Mucosa of descending colon (tissue), 3 donors: ENCODE measurements at regions not wholly inside any gene's neighbourhood (a gene's known extent, or its start where the extent isn't known, plus 50 kb on each side); places are given as distances from the start of the nearest gene placed in this dataset.

Source experiments
- ATAC-seq: fragments of 200-7000 bp; cut with Tn5 transposase; one replicate; pipeline ENCODE4 v1.9.1; 2020; ENCODE audit warnings: mild to moderate bottlenecking, moderate library complexity
- DNase-seq, 3 donors: peaks; one replicate each; pipeline ENCODE4 v3.0.0-alpha.2; 2020
- H3K36me3 ChIP-seq: fragments of 200-600 bp; one replicate; pipeline ENCODE4 v1.8.0; 2021; ENCODE audit warnings: low read depth, mild to moderate bottlenecking
- H3K4me1 ChIP-seq: fragments of 200-600 bp; one replicate; pipeline ENCODE4 v1.8.0; 2021; ENCODE audit warnings: low read depth, mild to moderate bottlenecking
- H3K4me3 ChIP-seq: fragments of 200-600 bp; one replicate; pipeline ENCODE4 v1.8.0; 2021; ENCODE audit warnings: mild to moderate bottlenecking
- H3K9me3 ChIP-seq: fragments of 200-600 bp; one replicate; pipeline ENCODE4 v1.8.0; 2021; ENCODE audit warnings: mild to moderate bottlenecking
- intact Hi-C, 2 donors: fragments of 100-400 bp; cut with DNase I in 1 of 2; cut with micrococcal nuclease in 1 of 2; formaldehyde crosslinking; loops; one replicate each; pipeline versions ENCODE4 v1.11.0 to v1.11.1; 2022; cut with DNase I, micrococcal nuclease
- TF ChIP-seq, protein P1 (sequence below): fragments of 200-600 bp; IDR thresholded peaks from one replicate; pipeline ENCODE4 v1.8.0; 2022; ENCODE audit warnings: antibody characterized with exemption, mild to moderate bottlenecking
- donor health status: DM: no; HTN: no; CAD: no; lungs with moderate emphysema.
- donor health status: DM: no; HTN: no; CAD: no.
- donor health status: DM: no; HTN: yes; CAD: no.

DNA sequence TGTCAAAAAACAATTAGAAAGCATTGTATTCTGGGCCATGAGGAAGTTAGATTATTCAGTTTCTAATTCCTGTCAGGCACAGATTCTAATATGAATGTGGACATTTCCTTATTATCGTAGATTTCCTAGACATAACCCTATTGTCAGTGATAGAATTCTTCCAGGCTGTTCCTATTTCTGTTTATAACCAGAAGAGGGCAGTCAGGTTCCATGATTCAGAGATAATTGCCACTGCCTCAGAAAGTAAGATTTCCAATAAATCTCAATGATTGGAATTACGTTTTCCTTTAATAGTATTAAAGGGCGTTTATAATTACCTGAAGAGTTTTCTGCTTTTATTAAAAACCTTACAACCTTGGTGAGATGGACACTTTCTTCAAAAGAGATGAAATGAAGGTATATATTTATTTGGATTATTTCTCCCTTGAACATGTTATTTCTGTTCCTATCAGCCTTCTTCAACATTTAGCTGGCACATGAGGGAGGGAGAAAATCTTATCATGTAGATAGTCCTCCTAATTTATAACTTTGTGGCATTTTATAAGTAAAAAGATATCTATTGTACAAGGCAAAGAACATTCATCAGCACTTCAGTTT is 439.2 kb downstream of the MCTP2 start:
- TF ChIP-seq, protein P1, sequence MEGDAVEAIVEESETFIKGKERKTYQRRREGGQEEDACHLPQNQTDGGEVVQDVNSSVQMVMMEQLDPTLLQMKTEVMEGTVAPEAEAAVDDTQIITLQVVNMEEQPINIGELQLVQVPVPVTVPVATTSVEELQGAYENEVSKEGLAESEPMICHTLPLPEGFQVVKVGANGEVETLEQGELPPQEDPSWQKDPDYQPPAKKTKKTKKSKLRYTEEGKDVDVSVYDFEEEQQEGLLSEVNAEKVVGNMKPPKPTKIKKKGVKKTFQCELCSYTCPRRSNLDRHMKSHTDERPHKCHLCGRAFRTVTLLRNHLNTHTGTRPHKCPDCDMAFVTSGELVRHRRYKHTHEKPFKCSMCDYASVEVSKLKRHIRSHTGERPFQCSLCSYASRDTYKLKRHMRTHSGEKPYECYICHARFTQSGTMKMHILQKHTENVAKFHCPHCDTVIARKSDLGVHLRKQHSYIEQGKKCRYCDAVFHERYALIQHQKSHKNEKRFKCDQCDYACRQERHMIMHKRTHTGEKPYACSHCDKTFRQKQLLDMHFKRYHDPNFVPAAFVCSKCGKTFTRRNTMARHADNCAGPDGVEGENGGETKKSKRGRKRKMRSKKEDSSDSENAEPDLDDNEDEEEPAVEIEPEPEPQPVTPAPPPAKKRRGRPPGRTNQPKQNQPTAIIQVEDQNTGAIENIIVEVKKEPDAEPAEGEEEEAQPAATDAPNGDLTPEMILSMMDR, result peak; percentile 19
- no peaks in the 10 kb centered on the region for H3K4me1 ChIP-seq
- DNase-seq, result peak in 1 of 3 donors; percentile 10
- intact Hi-C loops, result no loop called here
- no peaks in the 10 kb centered on the region for H3K9me3 ChIP-seq
- H3K4me3 ChIP-seq, result no peak overlapping the region
- no peaks in the 10 kb centered on the region for H3K36me3 ChIP-seq
- ATAC-seq, result peak; percentile 57

DNA sequence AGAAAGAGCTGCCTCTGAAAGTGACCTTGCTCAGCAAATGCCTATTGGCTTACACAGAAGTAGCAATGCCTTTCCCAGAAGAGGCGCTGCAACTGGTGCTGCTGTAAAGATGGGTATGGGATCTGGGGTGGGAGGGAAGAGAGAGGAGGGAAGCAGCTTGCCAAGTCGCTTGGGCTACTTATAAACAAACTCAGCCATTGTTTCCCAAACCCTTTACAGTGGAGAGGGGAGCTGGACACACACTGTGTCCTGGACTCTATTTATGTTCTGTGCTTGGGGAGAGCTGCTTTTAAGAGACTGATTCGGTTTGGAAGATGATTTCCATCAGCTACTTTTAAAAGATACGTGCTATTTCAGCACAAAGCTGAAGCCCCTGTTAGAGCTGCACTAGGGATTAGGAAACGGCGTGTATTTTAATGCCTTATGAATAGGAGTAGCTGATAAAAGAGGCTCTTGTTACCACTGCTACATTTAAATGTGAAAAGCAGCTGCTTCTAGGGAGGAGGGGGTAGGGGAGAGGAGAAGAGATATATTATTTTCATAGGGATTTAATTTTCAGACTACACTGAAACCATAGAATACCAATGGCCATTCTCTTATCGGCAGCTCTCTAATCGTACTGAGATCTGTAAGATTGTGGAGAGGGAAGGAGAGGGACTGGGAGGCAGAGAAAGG is 440.6 kb downstream of the MCTP2 start:
- TF ChIP-seq, protein P1, result no peak
- Histone ChIP-seq H3K4me3 (no peak overlapping the region), H3K36me3 (no peaks in the 10 kb centered on the region), H3K9me3 (no peaks in the 10 kb centered on the region), H3K4me1 (no peaks in the 10 kb centered on the region)
- DNase-seq (no peak), ATAC-seq (peak; percentile 19)
- intact Hi-C loops, result no loop called here

DNA sequence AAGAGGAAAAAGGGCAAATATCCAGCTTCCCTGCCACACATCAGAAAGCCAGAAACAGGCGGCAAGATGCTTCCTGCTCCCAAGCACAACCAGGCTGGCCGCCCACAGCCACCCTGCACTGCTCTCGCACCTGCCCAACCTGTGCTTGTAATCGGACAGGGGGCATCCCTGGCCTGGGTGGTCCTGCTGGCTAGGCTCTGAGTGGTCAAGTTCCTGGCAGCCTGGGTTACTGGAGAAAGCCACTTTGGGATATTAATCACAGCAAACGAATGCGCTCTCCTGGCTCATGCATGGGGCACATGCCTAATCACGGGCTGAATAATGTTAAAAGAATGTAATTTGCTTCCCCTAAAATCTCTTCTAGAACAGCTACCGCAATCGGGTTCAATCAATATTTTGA is 442.4 kb downstream of the MCTP2 start:
- Histone ChIP-seq H3K4me3 (no peak overlapping the region), H3K36me3 (no peaks in the 10 kb centered on the region), H3K9me3 (no peaks in the 10 kb centered on the region), H3K4me1 (no peaks in the 10 kb centered on the region)
- TF ChIP-seq, protein P1, result no peak
- intact Hi-C loops, result no loop called here
- ATAC-seq (no peak), DNase-seq (no peak)

DNA sequence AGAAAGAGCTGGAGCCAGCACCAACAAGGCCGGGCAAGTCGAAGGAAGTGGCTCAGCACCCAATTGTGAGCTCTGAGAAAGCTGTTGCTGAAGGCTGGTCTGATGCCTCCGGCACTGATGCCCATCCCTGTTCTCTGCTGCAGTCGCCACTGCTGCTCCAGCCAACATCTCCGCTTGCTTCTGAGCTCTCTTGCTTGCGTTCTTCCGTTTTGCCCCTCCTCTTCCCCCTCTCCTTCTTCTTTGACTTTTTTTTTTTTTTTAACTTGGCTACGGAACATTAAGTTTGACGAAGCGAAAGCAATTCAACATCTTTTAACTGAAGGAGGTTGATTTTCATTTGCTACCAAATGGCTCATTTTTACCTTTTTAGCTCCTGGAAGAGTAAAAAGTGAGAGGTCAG is 442.9 kb downstream of the MCTP2 start:
- H3K36me3 ChIP-seq, result no peaks in the 10 kb centered on the region
- H3K4me1 ChIP-seq, result no peaks in the 10 kb centered on the region
- DNase-seq (no peak), ATAC-seq (no peak)
- H3K4me3 ChIP-seq, result no peak overlapping the region
- H3K9me3 ChIP-seq, result no peaks in the 10 kb centered on the region
- TF ChIP-seq, protein P1, result no peak
- intact Hi-C loops, result no loop called here

DNA sequence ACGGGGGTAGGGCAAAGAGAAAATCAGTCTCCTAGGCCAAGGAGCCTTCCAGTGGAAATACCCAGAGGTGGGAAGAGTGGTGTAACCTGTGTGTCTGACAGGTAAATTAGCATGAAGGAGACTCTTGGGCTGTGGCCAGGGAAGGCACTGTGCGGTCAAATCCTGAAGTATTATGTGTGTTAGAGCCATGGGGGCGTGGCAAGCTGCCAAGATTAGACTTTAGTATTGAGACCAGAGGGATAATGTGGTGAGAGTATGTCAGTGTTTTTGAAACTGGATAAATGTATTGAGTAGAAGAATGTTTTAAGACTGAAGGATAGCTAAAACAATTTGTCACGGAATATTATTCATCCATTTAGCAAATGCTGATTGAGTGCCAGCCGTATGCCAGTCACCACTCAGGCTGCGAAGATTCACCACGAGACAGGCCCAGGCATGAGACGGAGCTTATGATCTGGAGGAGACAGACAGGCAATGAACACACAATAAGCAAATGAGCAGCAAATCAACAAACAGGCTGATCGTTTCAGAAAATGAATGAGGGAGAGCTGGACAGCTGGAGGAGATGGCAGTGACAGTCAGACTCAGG is 445.9 kb downstream of the MCTP2 start:
- intact Hi-C loops, result no loop called here
- DNase-seq, result no peak

More for the DNA sequence above, 445.9 kb downstream of the MCTP2 start:
- TF ChIP-seq, protein P1, result no peak
- Histone ChIP-seq H3K36me3 (no peaks in the 10 kb centered on the region), H3K4me3 (no peak overlapping the region), H3K9me3 (no peaks in the 10 kb centered on the region), H3K4me1 (no peaks in the 10 kb centered on the region)
- no peak for ATAC-seq
